DND-41 (cell line): ENCODE measurements at regions not wholly inside any gene's neighbourhood (a gene's known extent, or its start where the extent isn't known, plus 50 kb on each side); places are given as distances from the start of the nearest gene placed in this dataset.

Source experiments
- CTCF ChIP-seq: IDR thresholded peaks from 2 replicates; pipeline ENCODE4 v1.5.1; 2012; ENCODE audit warnings: borderline replicate concordance, low read length, moderate library complexity, mild to moderate bottlenecking; ENCODE audit not compliant: poor library complexity, severe bottlenecking; ENCODE audit errors: extremely low read depth
- EZH2 ChIP-seq: IDR thresholded peaks from 3 replicates; pipeline ENCODE4 v1.6.1; 2012; ENCODE audit warnings: borderline replicate concordance, low read depth, mild to moderate bottlenecking, moderate library complexity, low read length, inconsistent platforms; ENCODE audit not compliant: severe bottlenecking

GRCh38 chr2:126115975-126116374, 540.0 kb upstream of the GYPC start:
- TF ChIP-seq CTCF, result no peak
- no peak for TF ChIP-seq EZH2
